ENCODE measurements at regions not wholly inside any gene's neighbourhood (a gene's known extent, or its start where the extent isn't known, plus 50 kb on each side); places are given as distances from the start of the nearest gene placed in this dataset.

DNA sequence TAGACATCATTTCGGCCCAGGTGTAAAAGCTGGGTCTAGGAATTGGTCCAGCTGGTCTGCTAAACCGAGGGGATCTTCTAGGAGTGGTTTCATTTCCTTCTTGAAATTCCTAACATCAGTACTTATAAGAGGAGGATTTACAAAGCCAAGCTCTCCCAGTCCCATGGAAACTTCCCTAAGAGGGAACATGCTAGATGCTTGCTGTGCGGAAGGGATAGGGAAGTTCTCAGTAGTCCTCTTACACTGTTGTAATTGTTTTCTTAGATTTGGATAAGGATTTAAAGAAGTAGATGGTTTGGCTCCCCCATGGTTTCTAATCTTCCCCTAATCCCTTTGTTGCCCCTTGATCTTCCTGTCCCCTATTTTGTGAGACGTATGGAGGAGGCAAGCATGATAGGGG lies 89.7 kb upstream of the XCR1 start:
- Histone ChIP-seq H3K27ac (ENCODE audit: low read depth, low read length) (peak overlapping the region; percentile 92), H3K27me3 (ENCODE audit: control insufficient read depth in 5 of 5, insufficient read depth in 4 of 5, low read length in 5 of 5) (no peaks in the 10 kb centered on the region), H3K36me3 (ENCODE audit: control insufficient read depth in 5 of 5, insufficient read depth in 5 of 5, low read length in 5 of 5) (no peaks in the 10 kb centered on the region), H3K9ac (ENCODE audit: low read length in 5 of 5) (no peak overlapping the region), H3K4me1 (ENCODE audit: control insufficient read depth in 5 of 5, insufficient read depth in 5 of 5, low read length in 5 of 5) (peaks cover 0 to 40% (median 16%) of the 10 kb centered on the region in 5 donors), H3K9me3 (ENCODE audit: control insufficient read depth in 5 of 5, low read length in 5 of 5) (no peaks in the 10 kb centered on the region), H3K4me3 (ENCODE audit: low read depth in 1 of 5, low read length in 5 of 5) (no peak overlapping the region)

DNA sequence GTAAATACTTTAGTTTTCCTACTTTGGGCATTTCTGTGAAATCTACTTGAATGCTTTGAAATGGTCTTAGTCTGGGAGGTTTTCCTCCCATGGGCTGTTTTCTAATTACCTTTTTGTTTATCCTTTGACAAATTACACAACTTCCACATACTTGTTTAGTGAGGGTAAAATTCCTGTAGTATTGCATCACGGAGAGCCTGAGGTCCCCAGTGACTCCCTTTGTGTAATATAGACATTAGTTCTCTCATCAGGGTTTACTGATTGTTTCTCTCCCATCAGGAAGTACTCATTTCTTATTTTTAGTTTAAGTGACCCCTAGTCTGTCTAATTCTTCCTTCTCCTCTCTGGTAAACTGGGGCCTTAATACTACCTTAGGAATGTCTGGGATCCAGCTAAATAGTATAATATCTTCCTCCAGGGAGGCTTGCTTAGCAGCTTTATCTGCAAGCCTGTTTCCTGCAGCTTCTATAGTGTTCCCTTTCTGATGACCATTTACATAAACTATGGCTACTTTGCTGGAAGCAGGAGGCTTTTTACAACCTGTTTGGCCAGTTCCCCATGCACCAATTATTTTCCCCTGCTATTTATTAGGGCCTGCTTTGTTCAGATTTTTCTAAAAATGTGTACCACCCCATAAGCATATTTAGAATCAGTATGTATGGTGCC lies 87.2 kb upstream of the XCR1 start:
- H3K9ac ChIP-seq (ENCODE audit: low read length in 5 of 5), result peak overlapping the region in 2 of 5 donors; percentile 42 to 50
- H3K9me3 ChIP-seq (ENCODE audit: control insufficient read depth in 5 of 5, low read length in 5 of 5), result no peaks in the 10 kb centered on the region
- no peaks in the 10 kb centered on the region for H3K36me3 ChIP-seq (ENCODE audit: control insufficient read depth in 5 of 5, insufficient read depth in 5 of 5, low read length in 5 of 5)
- H3K4me1 ChIP-seq (ENCODE audit: control insufficient read depth in 5 of 5, insufficient read depth in 5 of 5, low read length in 5 of 5), result peaks cover 0 to 51% (median 29%) of the 10 kb centered on the region in 5 donors
- no peaks in the 10 kb centered on the region for H3K27me3 ChIP-seq (ENCODE audit: control insufficient read depth in 5 of 5, insufficient read depth in 4 of 5, low read length in 5 of 5)
- no peak overlapping the region for H3K4me3 ChIP-seq (ENCODE audit: low read depth in 1 of 5, low read length in 5 of 5)
- H3K27ac ChIP-seq (ENCODE audit: low read depth, low read length), result peak overlapping the region; percentile 92

DNA sequence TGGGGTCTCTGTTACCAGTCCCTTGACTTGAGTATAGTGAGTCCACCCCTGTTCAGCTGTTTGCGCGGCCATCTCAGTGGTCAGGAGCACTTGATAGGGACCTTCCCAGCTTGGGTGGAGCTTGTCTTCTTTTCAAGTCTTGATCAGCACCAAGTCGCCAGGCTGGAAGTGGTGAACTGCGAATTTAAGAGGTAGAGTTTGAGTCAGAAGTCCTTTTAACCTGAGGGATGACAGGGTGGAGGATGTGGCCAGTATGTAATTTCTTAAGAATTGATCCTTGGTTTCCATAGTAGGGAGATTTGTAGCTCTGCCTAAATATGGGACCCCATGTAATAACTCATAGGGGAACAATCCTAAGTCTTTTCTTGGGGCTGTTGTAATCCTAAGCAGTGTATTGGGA lies 86.3 kb upstream of the XCR1 start:
- peak overlapping the region; percentile 92 for H3K27ac ChIP-seq (ENCODE audit: low read depth, low read length)

DNA sequence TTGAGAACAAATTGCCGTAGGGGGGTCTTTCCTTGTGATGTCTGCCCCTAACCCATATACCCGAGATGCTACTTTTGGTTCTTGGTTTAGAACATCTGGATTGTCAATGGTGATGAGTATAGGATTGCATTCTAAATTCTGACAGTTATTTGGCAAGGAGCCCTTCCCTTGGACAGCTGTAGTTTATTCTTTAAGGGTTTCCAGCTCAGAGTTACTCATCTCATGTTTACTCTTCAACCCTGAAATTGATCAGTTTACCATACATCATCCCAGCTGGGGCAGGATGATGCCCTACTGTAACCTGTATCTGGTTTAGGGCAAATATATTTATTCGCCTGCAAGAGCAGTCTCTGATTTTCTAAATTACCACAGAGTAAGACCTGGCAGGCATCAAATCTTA lies 85.7 kb upstream of the XCR1 start:
- no peak overlapping the region for H3K27ac ChIP-seq (ENCODE audit: low read depth, low read length)
- H3K27me3 ChIP-seq (ENCODE audit: control insufficient read depth in 5 of 5, insufficient read depth in 4 of 5, low read length in 5 of 5), result no peaks in the 10 kb centered on the region
- H3K4me3 ChIP-seq (ENCODE audit: low read depth in 1 of 5, low read length in 5 of 5), result no peak overlapping the region
- H3K4me1 ChIP-seq (ENCODE audit: control insufficient read depth in 5 of 5, insufficient read depth in 5 of 5, low read length in 5 of 5), result peaks cover 0 to 52% (median 29%) of the 10 kb centered on the region in 5 donors
- no peaks in the 10 kb centered on the region for H3K36me3 ChIP-seq (ENCODE audit: control insufficient read depth in 5 of 5, insufficient read depth in 5 of 5, low read length in 5 of 5)
- H3K9me3 ChIP-seq (ENCODE audit: control insufficient read depth in 5 of 5, low read length in 5 of 5), result no peaks in the 10 kb centered on the region
- H3K9ac ChIP-seq (ENCODE audit: low read length in 5 of 5), result no peak overlapping the region

More for the DNA sequence above, 86.3 kb upstream of the XCR1 start:
- Histone ChIP-seq H3K9ac (ENCODE audit: low read length in 5 of 5) (no peak overlapping the region), H3K4me1 (ENCODE audit: control insufficient read depth in 5 of 5, insufficient read depth in 5 of 5, low read length in 5 of 5) (peaks cover 0 to 52% (median 29%) of the 10 kb centered on the region in 5 donors), H3K4me3 (ENCODE audit: low read depth in 1 of 5, low read length in 5 of 5) (no peak overlapping the region), H3K27me3 (ENCODE audit: control insufficient read depth in 5 of 5, insufficient read depth in 4 of 5, low read length in 5 of 5) (no peaks in the 10 kb centered on the region), H3K36me3 (ENCODE audit: control insufficient read depth in 5 of 5, insufficient read depth in 5 of 5, low read length in 5 of 5) (no peaks in the 10 kb centered on the region), H3K9me3 (ENCODE audit: control insufficient read depth in 5 of 5, low read length in 5 of 5) (no peaks in the 10 kb centered on the region)

DNA sequence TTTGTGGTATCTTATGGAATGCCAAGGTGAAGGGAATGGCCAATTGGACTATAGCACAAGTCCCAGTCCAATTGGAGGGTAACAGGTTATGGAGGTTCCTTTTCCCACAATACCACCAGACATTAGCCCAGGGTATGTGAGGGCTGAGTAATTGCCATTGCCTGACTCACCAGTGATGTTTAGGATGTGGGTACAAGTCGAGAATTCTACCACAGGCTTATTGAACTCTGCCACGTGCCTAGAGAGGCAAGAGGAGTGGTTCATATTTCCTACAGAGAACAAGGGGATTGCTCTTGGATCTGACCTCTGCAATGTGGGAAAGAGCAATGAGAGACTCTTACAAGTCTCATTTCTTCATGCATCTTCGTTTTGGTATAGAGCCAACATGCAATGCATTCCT lies 85.0 kb upstream of the XCR1 start:
- H3K27ac ChIP-seq (ENCODE audit: low read depth, low read length), result peak overlapping the region; percentile 61
- H3K9me3 ChIP-seq (ENCODE audit: control insufficient read depth in 5 of 5, low read length in 5 of 5), result no peaks in the 10 kb centered on the region
- H3K9ac ChIP-seq (ENCODE audit: low read length in 5 of 5), result no peak overlapping the region
- no peaks in the 10 kb centered on the region for H3K36me3 ChIP-seq (ENCODE audit: control insufficient read depth in 5 of 5, insufficient read depth in 5 of 5, low read length in 5 of 5)
- H3K4me3 ChIP-seq (ENCODE audit: low read depth in 1 of 5, low read length in 5 of 5), result no peak overlapping the region
- peaks cover 0 to 50% (median 29%) of the 10 kb centered on the region in 5 donors for H3K4me1 ChIP-seq (ENCODE audit: control insufficient read depth in 5 of 5, insufficient read depth in 5 of 5, low read length in 5 of 5)
- H3K27me3 ChIP-seq (ENCODE audit: control insufficient read depth in 5 of 5, insufficient read depth in 4 of 5, low read length in 5 of 5), result no peaks in the 10 kb centered on the region

DNA sequence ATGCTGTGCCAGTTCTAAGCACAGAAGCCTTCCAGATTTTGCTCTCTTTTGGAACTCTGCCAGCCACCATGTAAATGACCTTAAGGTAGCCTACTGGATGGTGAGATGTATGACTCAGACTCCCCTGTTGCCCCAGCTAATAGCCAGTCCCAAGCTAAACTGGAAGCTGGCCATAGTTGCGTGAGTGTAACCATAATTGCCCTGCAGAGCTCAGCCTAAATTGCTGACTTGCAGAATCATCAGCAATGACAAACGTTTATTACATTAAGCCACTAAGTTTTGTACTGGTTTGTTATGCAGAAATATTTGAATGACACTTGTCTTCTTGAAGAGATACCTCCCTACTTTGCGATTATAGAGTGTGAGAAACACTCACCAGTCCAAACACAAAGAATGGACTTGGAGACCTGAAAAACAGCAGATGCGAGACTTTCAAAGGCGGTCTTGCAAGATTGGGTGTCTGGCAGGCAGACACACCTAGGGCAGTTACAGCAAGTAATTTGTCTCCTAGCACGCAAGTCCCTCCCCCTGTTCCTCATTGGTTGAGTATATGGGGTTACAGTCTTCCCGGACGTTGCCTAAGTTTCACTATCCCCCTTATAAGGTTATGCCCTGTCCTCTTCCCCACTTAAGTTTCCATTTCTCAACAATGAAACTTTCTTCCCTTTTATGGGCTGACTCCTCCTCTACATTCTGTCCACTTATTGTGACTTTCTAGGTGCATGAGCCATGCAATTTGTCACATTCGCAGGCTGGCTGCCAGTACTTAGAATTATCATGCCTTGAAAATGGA lies 83.6 kb upstream of the XCR1 start:
- peak overlapping the region in 1 of 5 donors; percentile 29 for H3K9ac ChIP-seq (ENCODE audit: low read length in 5 of 5)
- no peaks in the 10 kb centered on the region for H3K36me3 ChIP-seq (ENCODE audit: control insufficient read depth in 5 of 5, insufficient read depth in 5 of 5, low read length in 5 of 5)
- peak overlapping the region; percentile 61 for H3K27ac ChIP-seq (ENCODE audit: low read depth, low read length)
- peak overlapping the region in 1 of 5 donors; percentile 36 for H3K4me3 ChIP-seq (ENCODE audit: low read depth in 1 of 5, low read length in 5 of 5)
- H3K27me3 ChIP-seq (ENCODE audit: control insufficient read depth in 5 of 5, insufficient read depth in 4 of 5, low read length in 5 of 5), result no peaks in the 10 kb centered on the region
- H3K9me3 ChIP-seq (ENCODE audit: control insufficient read depth in 5 of 5, low read length in 5 of 5), result no peaks in the 10 kb centered on the region
- H3K4me1 ChIP-seq (ENCODE audit: control insufficient read depth in 5 of 5, insufficient read depth in 5 of 5, low read length in 5 of 5), result peaks cover 0 to 36% (median 24%) of the 10 kb centered on the region in 5 donors

DNA sequence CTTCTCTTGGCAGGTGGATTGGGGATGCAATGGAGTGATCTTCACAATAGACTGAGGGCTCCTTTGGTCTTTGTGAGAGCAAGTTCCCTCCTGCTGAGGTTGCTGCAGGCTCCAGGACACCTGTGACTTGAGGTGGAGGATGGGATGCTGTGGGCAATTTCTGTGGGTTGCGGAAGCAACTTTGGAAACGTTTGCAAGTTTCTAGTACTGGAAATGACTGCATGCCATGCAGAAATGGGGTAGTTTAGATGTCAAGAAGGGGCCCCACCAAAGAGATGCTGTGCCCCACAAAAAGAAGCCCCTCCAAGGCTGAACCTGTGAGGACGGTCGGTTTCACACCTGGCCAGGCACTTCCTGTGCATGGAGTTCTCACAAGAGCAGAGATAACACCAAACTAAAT lies 80.4 kb upstream of the XCR1 start:
- Histone ChIP-seq H3K9me3 (ENCODE audit: control insufficient read depth in 5 of 5, low read length in 5 of 5) (no peaks in the 10 kb centered on the region), H3K9ac (ENCODE audit: low read length in 5 of 5) (no peak overlapping the region), H3K27me3 (ENCODE audit: control insufficient read depth in 5 of 5, insufficient read depth in 4 of 5, low read length in 5 of 5) (no peaks in the 10 kb centered on the region), H3K36me3 (ENCODE audit: control insufficient read depth in 5 of 5, insufficient read depth in 5 of 5, low read length in 5 of 5) (no peaks in the 10 kb centered on the region), H3K4me3 (ENCODE audit: low read depth in 1 of 5, low read length in 5 of 5) (no peak overlapping the region), H3K27ac (ENCODE audit: low read depth, low read length) (no peak overlapping the region), H3K4me1 (ENCODE audit: control insufficient read depth in 5 of 5, insufficient read depth in 5 of 5, low read length in 5 of 5) (peaks cover 0 to 17% (median 13%) of the 10 kb centered on the region in 5 donors)

DNA sequence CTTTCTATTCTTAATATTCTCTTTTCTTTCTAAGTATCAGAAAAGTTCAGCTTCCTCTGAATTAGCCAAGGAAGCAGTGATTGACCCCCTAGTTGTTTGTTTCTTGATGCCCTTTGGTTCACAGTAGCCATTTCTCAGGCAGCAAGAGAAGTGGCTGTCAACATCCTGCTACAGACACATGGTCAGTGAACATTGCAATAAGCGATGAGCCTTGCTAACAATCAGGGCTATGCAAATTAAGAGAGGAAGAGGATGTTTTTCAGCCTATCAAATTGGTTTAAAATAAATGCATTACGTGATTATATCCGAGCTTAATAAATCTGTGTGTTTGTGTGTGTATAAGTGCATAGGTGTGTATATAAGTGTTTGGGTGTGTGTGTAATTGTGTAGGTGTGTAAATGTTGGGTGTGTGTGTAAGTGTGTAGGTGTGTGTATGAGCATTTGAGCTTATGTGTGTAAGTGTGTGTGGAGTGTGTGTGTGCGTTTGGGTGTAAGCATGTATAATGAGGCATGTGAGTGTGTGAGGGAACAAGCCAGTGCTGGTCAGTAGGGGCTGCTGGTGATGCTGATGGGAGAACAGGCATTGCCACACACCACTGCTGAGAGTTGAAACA lies 78.1 kb upstream of the XCR1 start:
- H3K4me1 ChIP-seq (ENCODE audit: control insufficient read depth in 5 of 5, insufficient read depth in 5 of 5, low read length in 5 of 5), result peaks cover 0 to 4% (median 2%) of the 10 kb centered on the region in 5 donors
- H3K27me3 ChIP-seq (ENCODE audit: control insufficient read depth in 5 of 5, insufficient read depth in 4 of 5, low read length in 5 of 5), result no peaks in the 10 kb centered on the region
- peaks cover 0 to 2% (median 0%) of the 10 kb centered on the region in 5 donors for H3K9me3 ChIP-seq (ENCODE audit: control insufficient read depth in 5 of 5, low read length in 5 of 5)
- H3K4me3 ChIP-seq (ENCODE audit: low read depth in 1 of 5, low read length in 5 of 5), result no peak overlapping the region
- H3K27ac ChIP-seq (ENCODE audit: low read depth, low read length), result no peak overlapping the region
- no peak overlapping the region for H3K9ac ChIP-seq (ENCODE audit: low read length in 5 of 5)
- H3K36me3 ChIP-seq (ENCODE audit: control insufficient read depth in 5 of 5, insufficient read depth in 5 of 5, low read length in 5 of 5), result no peaks in the 10 kb centered on the region

DNA sequence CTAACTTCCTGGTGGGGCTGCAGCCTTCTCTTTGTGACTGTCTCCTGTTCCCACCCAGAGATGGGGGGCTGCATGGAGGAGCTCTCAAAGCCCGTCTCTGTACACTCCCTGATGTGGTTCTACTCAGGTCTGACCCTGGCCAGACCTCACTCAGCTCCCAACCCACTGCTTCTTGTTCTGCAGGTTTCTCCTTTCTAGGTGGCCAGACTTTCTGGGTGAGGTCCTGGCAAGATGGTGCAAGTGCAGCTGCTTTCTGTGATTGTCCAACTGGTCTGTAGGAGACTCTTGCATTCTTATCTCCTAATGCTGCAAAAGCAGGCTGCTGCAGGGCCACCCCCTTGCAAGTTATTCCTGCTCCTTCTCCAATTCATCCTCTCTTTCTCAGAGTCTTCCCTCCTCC lies 77.4 kb upstream of the XCR1 start:
- Histone ChIP-seq H3K9ac (ENCODE audit: low read length in 5 of 5) (no peak overlapping the region), H3K27me3 (ENCODE audit: control insufficient read depth in 5 of 5, insufficient read depth in 4 of 5, low read length in 5 of 5) (no peaks in the 10 kb centered on the region), H3K9me3 (ENCODE audit: control insufficient read depth in 5 of 5, low read length in 5 of 5) (peaks cover 0 to 2% (median 0%) of the 10 kb centered on the region in 5 donors), H3K4me1 (ENCODE audit: control insufficient read depth in 5 of 5, insufficient read depth in 5 of 5, low read length in 5 of 5) (peaks cover 0 to 3% (median 0%) of the 10 kb centered on the region in 5 donors), H3K4me3 (ENCODE audit: low read depth in 1 of 5, low read length in 5 of 5) (no peak overlapping the region), H3K27ac (ENCODE audit: low read depth, low read length) (no peak overlapping the region), H3K36me3 (ENCODE audit: control insufficient read depth in 5 of 5, insufficient read depth in 5 of 5, low read length in 5 of 5) (no peaks in the 10 kb centered on the region)

DNA sequence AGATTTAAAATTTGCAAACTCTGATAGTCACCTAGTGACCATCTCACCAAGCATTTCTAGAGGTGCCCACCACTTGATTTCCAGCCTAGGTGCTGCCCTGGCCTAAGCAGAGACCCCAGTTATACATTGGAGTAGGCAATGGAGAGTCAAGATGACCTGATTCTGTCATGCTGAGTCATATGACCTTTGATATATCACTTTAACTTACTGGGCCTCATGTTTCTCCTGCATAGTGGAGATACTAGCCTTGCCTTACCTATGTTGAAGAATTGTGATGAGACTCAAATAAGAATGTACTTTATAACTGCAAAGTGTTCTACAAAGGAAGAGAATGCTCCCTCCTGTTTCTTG lies 75.5 kb upstream of the XCR1 start:
- Histone ChIP-seq H3K9ac (ENCODE audit: low read length in 5 of 5) (no peak overlapping the region), H3K9me3 (ENCODE audit: control insufficient read depth in 5 of 5, low read length in 5 of 5) (peaks cover 0 to 2% (median 0%) of the 10 kb centered on the region in 5 donors), H3K4me3 (ENCODE audit: low read depth in 1 of 5, low read length in 5 of 5) (no peak overlapping the region), H3K36me3 (ENCODE audit: control insufficient read depth in 5 of 5, insufficient read depth in 5 of 5, low read length in 5 of 5) (no peaks in the 10 kb centered on the region), H3K27me3 (ENCODE audit: control insufficient read depth in 5 of 5, insufficient read depth in 4 of 5, low read length in 5 of 5) (no peaks in the 10 kb centered on the region), H3K4me1 (ENCODE audit: control insufficient read depth in 5 of 5, insufficient read depth in 5 of 5, low read length in 5 of 5) (peaks cover 0 to 15% (median 10%) of the 10 kb centered on the region in 5 donors), H3K27ac (ENCODE audit: low read depth, low read length) (no peak overlapping the region)

Measured in subcutaneous abdominal adipose tissue (tissue), 5 donors.